H1 (cell line): ENCODE measurements at regions not wholly inside any gene's neighbourhood (a gene's known extent, or its start where the extent isn't known, plus 50 kb on each side); places are given as distances from the start of the nearest gene placed in this dataset.
A peak's percentile ranks its signal among the peaks of the same experiment; 100 is the strongest.

Experiments
- BRCA1 ChIP-seq: IDR thresholded peaks from 2 replicates; pipeline ENCODE4 v1.6.1; 2012; ENCODE audit warnings: low read depth, low read length, improper control_type of control experiment
- CHD2 ChIP-seq: IDR thresholded peaks from 2 replicates; pipeline ENCODE4 v1.6.1; 2012; ENCODE audit warnings: low read length, improper control_type of control experiment
- GTF2F1 ChIP-seq: IDR thresholded peaks from 2 replicates; pipeline ENCODE4 v1.6.1; 2012; ENCODE audit warnings: low read depth, low read length, improper control_type of control experiment, borderline replicate concordance
- RAD21 ChIP-seq, 2 experiments: IDR thresholded peaks in 1 of 2; conservative IDR thresholded peaks in 1 of 2; 2 replicates each; pipeline ENCODE4 v1.6.1; 2011; ENCODE audit warnings: low read depth in 2 of 2, low read length in 2 of 2, improper control_type of control experiment in 1 of 2, inconsistent platforms in 1 of 2, mild to moderate bottlenecking in 1 of 2, moderate library complexity in 1 of 2

GRCh38 chr6:27188885-27189418, 58.5 kb upstream of the PRSS16 start (continued):
- TF ChIP-seq RAD21 (IDR thresholded peaks at IDR 0.05 in 1 of 2, conservative IDR thresholded peaks at IDR 0.05 in 1 of 2; ENCODE audit: low read depth in 2 of 2, low read length in 2 of 2) = peak; percentile 82 to 84
- no peak for TF ChIP-seq GTF2F1
- 0 out of 2 replicates have a peak, but pooled peaks have one; percentile 40 for TF ChIP-seq CHD2
- no peak for TF ChIP-seq BRCA1
